GM21825 (cell line): ENCODE measurements at regions not wholly inside any gene's neighbourhood (a gene's known extent, or its start where the extent isn't known, plus 50 kb on each side); places are given as distances from the start of the nearest gene placed in this dataset.
"Not testable (repeated sequence)": the region's sequence is repeated elsewhere in the genome, so short reads cannot be mapped to it uniquely, and the experiment has no call there.

ENCODE experiments used
- ATAC-seq: cut with Tn5 transposase; IDR thresholded peaks from one replicate; pipeline ENCODE4 v1.9.1; 2021; ENCODE audit warnings: mild to moderate bottlenecking, moderate library complexity; ENCODE audit not compliant: unreplicated experiment

DNA sequence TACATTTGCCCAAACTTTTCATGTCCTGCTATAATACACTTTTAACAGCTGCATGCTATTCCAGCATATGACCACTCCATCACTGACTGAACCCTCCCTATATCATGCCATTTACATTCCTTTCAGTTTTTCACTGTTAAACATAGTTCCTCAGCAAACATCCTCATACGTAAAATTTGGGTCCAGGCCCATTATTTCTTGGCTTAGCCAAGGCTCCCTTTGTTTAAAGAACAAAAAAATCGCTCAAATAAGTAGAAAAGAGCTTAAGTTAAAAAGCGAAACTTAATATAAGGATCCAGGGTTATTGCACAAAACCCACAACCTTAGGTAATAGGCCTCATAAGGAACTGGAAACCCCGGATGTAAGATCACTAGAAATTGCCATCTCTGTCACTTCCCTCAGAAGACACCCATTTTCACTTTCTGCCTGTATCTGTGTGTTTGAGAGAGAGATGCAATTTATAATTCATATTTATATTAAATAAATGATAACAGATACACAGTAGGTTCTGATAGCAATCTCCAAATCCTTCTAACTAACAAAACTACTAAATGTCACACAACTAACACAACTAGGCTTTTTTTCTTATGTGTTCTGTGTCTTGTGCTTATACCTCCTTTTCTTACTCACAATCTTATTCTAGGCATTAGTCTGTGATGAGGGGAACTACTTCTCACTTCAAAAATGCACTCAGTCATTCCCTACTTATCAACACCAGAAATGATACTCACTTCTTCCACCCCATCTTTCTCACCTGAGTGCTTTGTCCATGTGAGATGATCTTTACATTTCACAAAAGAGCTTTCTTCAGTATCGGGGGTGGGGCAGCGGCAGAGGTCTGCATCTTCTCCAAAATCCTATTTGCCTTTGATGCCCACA, 59.9 kb upstream of the FAM241A start:
- no peak for ATAC-seq

DNA sequence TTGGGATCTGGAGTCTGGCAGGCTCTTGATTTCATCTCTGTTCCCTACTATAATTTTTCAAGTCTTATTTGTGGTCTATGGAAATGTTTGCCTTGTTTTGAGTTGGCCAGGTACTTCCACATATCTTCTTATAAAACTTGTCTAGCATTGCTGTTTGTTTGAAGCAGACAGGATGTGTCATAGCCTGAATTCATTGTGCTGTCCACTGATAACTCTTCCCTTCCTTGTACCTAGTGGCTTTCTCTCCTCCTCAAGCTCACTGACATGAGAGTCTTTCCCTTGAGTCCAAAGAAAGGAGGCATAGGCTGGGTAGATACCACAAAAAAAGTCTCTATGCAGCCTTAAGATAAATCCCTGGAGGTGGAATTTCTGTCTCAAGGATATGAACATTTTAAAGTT, 59.2 kb upstream of the FAM241A start:
- no peak for ATAC-seq

- ATAC-seq, result not testable (repeated sequence)
Measured at GRCh38 chr4:112086661-112087060, 58.6 kb upstream of the FAM241A start.

DNA sequence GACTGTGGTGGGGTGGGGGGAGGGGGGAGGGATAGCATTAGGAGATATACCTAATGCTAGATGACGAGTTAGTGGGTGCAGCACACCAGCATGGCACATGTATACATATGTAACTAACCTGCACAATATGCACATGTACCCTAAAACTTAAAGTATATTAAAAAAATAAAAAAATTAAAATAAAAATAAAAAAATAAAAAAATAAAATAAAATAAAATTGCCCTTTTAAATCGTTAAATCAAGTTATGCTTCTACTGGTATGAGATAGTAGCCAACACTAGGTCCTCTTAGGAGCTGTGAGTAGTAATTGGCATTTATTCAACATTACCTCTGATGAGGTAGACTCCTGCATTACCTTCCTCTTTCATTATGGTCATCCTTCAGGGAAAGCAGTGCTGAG, 52.9 kb upstream of the FAM241A start:
- ATAC-seq, result not testable (repeated sequence)

- no peak for ATAC-seq
Measured at GRCh38 chr4:112093636-112094202, 51.5 kb upstream of the FAM241A start.

GRCh38 chr4:112094330-112094729, 50.9 kb upstream of the FAM241A start:
- no peak for ATAC-seq
